HT-29 (cell line): ENCODE measurements at regions not wholly inside any gene's neighbourhood (a gene's known extent, or its start where the extent isn't known, plus 50 kb on each side); places are given as distances from the start of the nearest gene placed in this dataset.
"Not testable (repeated sequence)": the region's sequence is repeated elsewhere in the genome, so short reads cannot be mapped to it uniquely, and the experiment has no call there.

Experiments used
- DNase-seq: peaks from one replicate; pipeline ENCODE4 v3.0.0-alpha.2; 2015; ENCODE audit warnings: low spot score

GRCh38 chr16:33992513-33993177 lies 533.2 kb downstream of the TP53TG3F start:
- DNase-seq, result not testable (repeated sequence)

GRCh38 chr16:33994207-33994606 lies 534.8 kb downstream of the TP53TG3F start:
- not testable (repeated sequence) for DNase-seq

GRCh38 chr16:33995821-33996372 lies 536.5 kb downstream of the TP53TG3F start:
- DNase-seq, result peak; percentile 2

- DNase-seq, result not testable (repeated sequence)
Measured at GRCh38 chr16:34001184-34001583, 541.8 kb downstream of the TP53TG3F start.

- not testable (repeated sequence) for DNase-seq
Measured at GRCh38 chr16:34001961-34002360, 542.5 kb downstream of the TP53TG3F start.

GRCh38 chr16:34014841-34015820 lies 555.7 kb downstream of the TP53TG3F start:
- DNase-seq, result not testable (repeated sequence)

GRCh38 chr16:34018277-34018676 lies 558.9 kb downstream of the TP53TG3F start:
- DNase-seq, result not testable (repeated sequence)

GRCh38 chr16:34050787-34051320 lies 591.4 kb downstream of the TP53TG3F start:
- no peak for DNase-seq

- no peak for DNase-seq
Measured at GRCh38 chr16:34054137-34054536, 594.7 kb downstream of the TP53TG3F start.

- DNase-seq, result no peak
Measured at GRCh38 chr16:34054969-34055368, 595.6 kb downstream of the TP53TG3F start.

GRCh38 chr16:34062620-34063253 lies 603.3 kb downstream of the TP53TG3F start:
- DNase-seq, result not testable (repeated sequence)

GRCh38 chr16:34063498-34064157 lies 604.2 kb downstream of the TP53TG3F start:
- DNase-seq, result not testable (repeated sequence)

- not testable (repeated sequence) for DNase-seq
Measured at GRCh38 chr16:34064602-34065001, 605.2 kb downstream of the TP53TG3F start.

- not testable (repeated sequence) for DNase-seq
Measured at GRCh38 chr16:34069731-34070130, 610.3 kb downstream of the TP53TG3F start.

- DNase-seq, result no peak
Measured at GRCh38 chr16:34078691-34079090, 619.3 kb downstream of the TP53TG3F start.

- DNase-seq, result not testable (repeated sequence)
Measured at GRCh38 chr16:34085038-34085437, 625.6 kb downstream of the TP53TG3F start.

GRCh38 chr16:34095006-34095405 lies 635.6 kb downstream of the TP53TG3F start:
- DNase-seq, result not testable (repeated sequence)

- DNase-seq, result not testable (repeated sequence)
Measured at GRCh38 chr16:34096911-34097310, 637.5 kb downstream of the TP53TG3F start.

- not testable (repeated sequence) for DNase-seq
Measured at GRCh38 chr16:34097326-34097725, 637.9 kb downstream of the TP53TG3F start.

- DNase-seq, result not testable (repeated sequence)
Measured at GRCh38 chr16:34098033-34098432, 638.6 kb downstream of the TP53TG3F start.

- not testable (repeated sequence) for DNase-seq
Measured at GRCh38 chr16:34099028-34099427, 639.6 kb downstream of the TP53TG3F start.
